IMR-90 (cell line): ENCODE measurements at regions not wholly inside any gene's neighbourhood (a gene's known extent, or its start where the extent isn't known, plus 50 kb on each side); places are given as distances from the start of the nearest gene placed in this dataset.

ENCODE experiments used
- ATAC-seq: fragments of 200-7000 bp; cut with Tn5 transposase; 2 replicates; pipeline ENCODE4 v1.9.1; 2020; ENCODE audit warnings: low read depth, mild to moderate bottlenecking, moderate library complexity
- BruUV-seq: library from RNA; stranded (reverse); fragments of 400-500 nt; replicated peaks from 2 replicates; lab custom pipeline; 2021; lab: Mats Ljungman, UMichigan
- CTCF ChIA-PET: fragments of 300-600 bp; formaldehyde crosslinking; extraction: SDS; loops from one replicate; lab custom pipeline; 2021; ENCODE audit warnings: antibody characterized with exemption; lab: Yijun Ruan, JAX
- POLR2A ChIA-PET: fragments of 300-600 bp; sonication (Branson Sonifier 250); formaldehyde crosslinking; loops from one replicate; lab custom pipeline; 2022; ENCODE audit warnings: antibody characterized with exemption; ENCODE audit not compliant: unreplicated experiment; lab: Charles Lee
- DNase-seq: peaks from one replicate; pipeline ENCODE4 v3.0.0; 2013
- H2AFZ ChIP-seq: replicated peaks from 2 replicates; pipeline ENCODE3; 2013; ENCODE audit warnings: low read length, mild to moderate bottlenecking; ENCODE audit not compliant: poor library complexity
- H2AK5ac ChIP-seq: 2 replicates; pipeline ENCODE4 v1.6.1; 2013; ENCODE audit warnings: low read depth, low read length, inconsistent platforms
- H2AK9ac ChIP-seq: replicated peaks from 2 replicates; pipeline ENCODE3; 2013; ENCODE audit warnings: mild to moderate bottlenecking, low read depth, low read length, moderate library complexity; ENCODE audit not compliant: poor library complexity
- H2BK120ac ChIP-seq: 2 replicates; pipeline ENCODE4 v1.6.1; 2013; ENCODE audit warnings: low read depth, low read length, inconsistent platforms
- H2BK15ac ChIP-seq: 3 replicates; pipeline ENCODE4 v1.6.1; 2013; ENCODE audit warnings: low read depth, low read length, inconsistent platforms
- H2BK20ac ChIP-seq: 2 replicates; pipeline ENCODE4 v1.6.1; 2013; ENCODE audit warnings: low read depth, mild to moderate bottlenecking, inconsistent platforms, low read length, moderate library complexity
- H2BK5ac ChIP-seq: 2 replicates; pipeline ENCODE4 v1.6.1; 2013; ENCODE audit warnings: mild to moderate bottlenecking, low read depth, low read length, inconsistent platforms; ENCODE audit not compliant: poor library complexity, severe bottlenecking
- H3K14ac ChIP-seq: replicated peaks from 2 replicates; pipeline ENCODE4 v1.6.1; 2013; ENCODE audit warnings: low read depth, low read length, inconsistent platforms
- H3K18ac ChIP-seq: 2 replicates; pipeline ENCODE4 v1.6.1; 2013; ENCODE audit warnings: low read depth, low read length, control low read depth
- H3K23ac ChIP-seq: 2 replicates; pipeline ENCODE4 v1.6.1; 2013; ENCODE audit warnings: low read depth, low read length, inconsistent platforms
- H3K27ac ChIP-seq: 2 replicates; pipeline ENCODE4 v1.5.1; 2013; ENCODE audit warnings: mild to moderate bottlenecking, control low read depth, low read length; ENCODE audit not compliant: insufficient read depth
- H3K27me3 ChIP-seq: 2 replicates; pipeline ENCODE4 v1.6.1; 2013; ENCODE audit warnings: low read length; ENCODE audit not compliant: control insufficient read depth, insufficient read depth
- H3K36me3 ChIP-seq: 2 replicates; pipeline ENCODE4 v1.6.1; 2013; ENCODE audit warnings: low read length, mixed read lengths; ENCODE audit not compliant: control insufficient read depth, insufficient read depth
- H3K4ac ChIP-seq: 2 replicates; pipeline ENCODE4 v1.6.1; 2013; ENCODE audit warnings: low read depth, low read length, inconsistent platforms
- H3K4me1 ChIP-seq: 2 replicates; pipeline ENCODE4 v1.6.1; 2013; ENCODE audit warnings: low read length, mixed read lengths; ENCODE audit not compliant: control insufficient read depth, insufficient read depth
- H3K4me2 ChIP-seq: 2 replicates; pipeline ENCODE4 v1.6.1; 2013; ENCODE audit warnings: low read depth, mild to moderate bottlenecking, control low read depth, low read length, moderate library complexity
- H3K4me3 ChIP-seq: 2 replicates; pipeline ENCODE4 v1.5.1; 2013; ENCODE audit warnings: low read depth, mild to moderate bottlenecking, control low read depth, low read length, moderate library complexity; ENCODE audit not compliant: insufficient read depth
- H3K56ac ChIP-seq: 2 replicates; pipeline ENCODE4 v1.6.1; 2013; ENCODE audit warnings: low read length, inconsistent platforms; ENCODE audit not compliant: insufficient read depth; ENCODE audit errors: extremely low read depth
- H3K79me1 ChIP-seq, 2 experiments: 2 replicates each; pipeline ENCODE4 v1.6.1; 2013; ENCODE audit warnings: low read length in 2 of 2, inconsistent platforms in 1 of 2, low read depth in 1 of 2
- H3K9ac ChIP-seq: 2 replicates; pipeline ENCODE4 v1.6.1; 2013; ENCODE audit warnings: low read depth, low read length, control low read depth
- H3K9me1 ChIP-seq: 2 replicates; pipeline ENCODE4 v1.6.1; 2013; ENCODE audit warnings: low read length, inconsistent platforms; ENCODE audit not compliant: insufficient read depth
- H3K9me3 ChIP-seq: 2 replicates; pipeline ENCODE4 v1.6.1; 2013; ENCODE audit warnings: low read length; ENCODE audit not compliant: control insufficient read depth, insufficient read depth
- H4K20me1 ChIP-seq: 2 replicates; pipeline ENCODE4 v1.6.1; 2013; ENCODE audit warnings: low read length, inconsistent platforms; ENCODE audit not compliant: insufficient read depth
- H4K5ac ChIP-seq: 2 replicates; pipeline ENCODE4 v1.6.1; 2013; ENCODE audit warnings: mild to moderate bottlenecking, low read depth, low read length, control low read depth
- H4K8ac ChIP-seq, 2 experiments: 2 replicates each; pipeline ENCODE4 v1.6.1; 2013; ENCODE audit warnings: low read depth in 2 of 2, low read length in 2 of 2, control low read depth in 1 of 2, inconsistent platforms in 1 of 2
- H4K91ac ChIP-seq: 2 replicates; pipeline ENCODE4 v1.6.1; 2013; ENCODE audit warnings: low read depth, low read length, inconsistent platforms; ENCODE audit not compliant: insufficient read depth
- CEBPB ChIP-seq: IDR thresholded peaks from 2 replicates; pipeline ENCODE4 v1.6.1; 2012; ENCODE audit warnings: low read depth, low read length, improper control_type of control experiment
- WGBS, 2 experiments: methylation state at CpG; one replicate each; pipeline versions ENCODE4 v1.1.5 to v1.1.7; 2013; ENCODE audit warnings: missing lambda C conversion rate in 2 of 2; ENCODE audit not compliant: insufficient read length in 1 of 2; ENCODE audit errors: extremely low coverage in 2 of 2; 5-methylcytosine and 5-hydroxymethylcytosine counted together
- dilution Hi-C: fragments of 300-500 bp; cut with HindIII; formaldehyde crosslinking; loops from one replicate; pipeline ENCODE4 v1.14.3; 2018; ENCODE audit warnings: low sequenced_read_pairs; ENCODE audit not compliant: unreplicated experiment
- in situ Hi-C: fragments of 300-500 bp; cut with MboI; formaldehyde crosslinking; loops from 3 replicates; pipeline ENCODE4 v1.14.3; 2019; ENCODE audit warnings: low sequenced_read_pairs, inconsistent platforms, mixed read lengths
- intact Hi-C: fragments of 100-400 bp; cut with micrococcal nuclease; formaldehyde crosslinking; loops from 2 replicates; pipeline ENCODE4 v1.10.0; 2022

- no peak overlapping the region for H3K9ac ChIP-seq
- H2AFZ ChIP-seq: no peak overlapping the region
- H2BK120ac ChIP-seq: no peak overlapping the region
- no peak overlapping the region for H3K4ac ChIP-seq
- H2AK9ac ChIP-seq: no peak overlapping the region
- in situ Hi-C loops (no loop called here), intact Hi-C loops (no loop called here), dilution Hi-C loops (no loop called here)
- no peak overlapping the region for H3K56ac ChIP-seq
- BruUV-seq: no TSS peak
- H2BK5ac ChIP-seq: no peak overlapping the region
- ATAC-seq (no peak), DNase-seq (no peak)
- H2AK5ac ChIP-seq: no peak overlapping the region
- H2BK20ac ChIP-seq: no peak overlapping the region
- ChIA-PET CTCF (no interaction called here), POLR2A (no interaction called here)
- H3K4me2 ChIP-seq: no peak overlapping the region
- no peak overlapping the region for H3K27ac ChIP-seq
- no peak overlapping the region for H3K18ac ChIP-seq
- no peaks in the 10 kb centered on the region for H3K4me1 ChIP-seq
- H3K79me1 ChIP-seq: no peaks in the 10 kb centered on the region
- H3K4me3 ChIP-seq: no peak overlapping the region
- no peaks in the 10 kb centered on the region for H3K36me3 ChIP-seq
- H2BK15ac ChIP-seq: no peak overlapping the region
- H3K27me3 ChIP-seq: no peaks in the 10 kb centered on the region
- no peak overlapping the region for H3K23ac ChIP-seq
- WGBS, 2 experiments: 60% methylated on average over 3 of the region's 15 CpGs; no CpG with 5 or more reads in 1 of the 2 experiments
- no peak overlapping the region for H3K14ac ChIP-seq
- H4K91ac ChIP-seq: no peak overlapping the region
- H3K9me1 ChIP-seq: no peaks in the 10 kb centered on the region
- no peaks in the 10 kb centered on the region for H4K20me1 ChIP-seq
- no peak overlapping the region for H4K5ac ChIP-seq
- H4K8ac ChIP-seq: no peak overlapping the region
- TF ChIP-seq CEBPB: no peak
- peaks cover 2% of the 10 kb centered on the region for H3K9me3 ChIP-seq
Measured at GRCh38 chr4:43898836-43899235, 549.8 kb downstream of the KCTD8 start.
